ENCODE measurements at regions not wholly inside any gene's neighbourhood (a gene's known extent, or its start where the extent isn't known, plus 50 kb on each side); places are given as distances from the start of the nearest gene placed in this dataset.
"Not testable (repeated sequence)": the region's sequence is repeated elsewhere in the genome, so short reads cannot be mapped to it uniquely, and the experiment has no call there.

GRCh38 chr4:177494791-177495190 lies 52.6 kb upstream of the AGA start:
- no peak overlapping the region for H3K4me3 ChIP-seq (replicated peaks in 1 of 3)
- TF ChIP-seq POLR2A (IDR thresholded peaks at IDR 0.05) (no peak), CTCF (IDR thresholded peaks at IDR 0.05) (no peak)
- H3K27ac ChIP-seq: no peak overlapping the region
- no peaks in the 10 kb centered on the region for H3K4me1 ChIP-seq
- no peak for DNase-seq
- no peaks in the 10 kb centered on the region for H3K36me3 ChIP-seq
- no peaks in the 10 kb centered on the region for H3K9me3 ChIP-seq
- intact Hi-C loops (cut with DNase I): no loop called here
- 87 to 91% methylated on average over 2 of the region's 2 CpGs for WGBS, 2 donors
- no peaks in the 10 kb centered on the region for H3K27me3 ChIP-seq

- intact Hi-C loops (cut with DNase I); H3K27me3 ChIP-seq; H3K4me1 ChIP-seq; H3K4me3 ChIP-seq (replicated peaks in 1 of 3); DNase-seq; H3K36me3 ChIP-seq; H3K9me3 ChIP-seq; H3K27ac ChIP-seq: not testable (repeated sequence)
- WGBS, 2 donors: 98% methylated on average over 7 to 9 of the region's 27 CpGs
These were observed 53.4 kb upstream of the AGA start for GRCh38 chr4:177495626-177496025.

GRCh38 chr4:177499537-177499936 lies 57.3 kb upstream of the AGA start:
- H3K4me1 ChIP-seq: no peaks in the 10 kb centered on the region
- no peak for DNase-seq
- H3K4me3 ChIP-seq (replicated peaks in 1 of 3): no peak overlapping the region
- H3K9me3 ChIP-seq: no peaks in the 10 kb centered on the region
- no peaks in the 10 kb centered on the region for H3K27me3 ChIP-seq
- TF ChIP-seq CTCF (IDR thresholded peaks at IDR 0.05) (no peak), POLR2A (IDR thresholded peaks at IDR 0.05) (no peak)
- intact Hi-C loops (cut with DNase I): no loop called here
- H3K27ac ChIP-seq: no peak overlapping the region
- WGBS, 2 donors: 84 to 86% methylated on average over 9 of the region's 14 CpGs
- no peaks in the 10 kb centered on the region for H3K36me3 ChIP-seq

GRCh38 chr4:177505171-177505615 lies 63.0 kb upstream of the AGA start:
- H3K4me1 ChIP-seq: no peaks in the 10 kb centered on the region
- H3K9me3 ChIP-seq: no peaks in the 10 kb centered on the region
- no peak overlapping the region for H3K27ac ChIP-seq
- H3K4me3 ChIP-seq (replicated peaks in 1 of 3): no peak overlapping the region
- H3K27me3 ChIP-seq: no peaks in the 10 kb centered on the region
- no peak for DNase-seq
- H3K36me3 ChIP-seq: no peaks in the 10 kb centered on the region
- 77 to 91% methylated on average over 9 of the region's 9 CpGs for WGBS, 2 donors
- TF ChIP-seq CTCF (IDR thresholded peaks at IDR 0.05) (no peak), POLR2A (IDR thresholded peaks at IDR 0.05) (no peak)
- intact Hi-C loops (cut with DNase I): no loop called here

GRCh38 chr4:177508662-177509061 lies 66.4 kb upstream of the AGA start:
- DNase-seq: no peak
- TF ChIP-seq POLR2A (IDR thresholded peaks at IDR 0.05): no peak
- Histone ChIP-seq H3K4me3 (replicated peaks in 1 of 3) (no peak overlapping the region), H3K9me3 (no peaks in the 10 kb centered on the region), H3K4me1 (no peaks in the 10 kb centered on the region), H3K27ac (no peak overlapping the region), H3K36me3 (no peaks in the 10 kb centered on the region), H3K27me3 (no peaks in the 10 kb centered on the region)
- intact Hi-C loops (cut with DNase I): no loop called here
- 92 to 95% methylated on average over 6 of the region's 6 CpGs for WGBS, 2 donors

GRCh38 chr4:177509226-177509745 lies 67.0 kb upstream of the AGA start:
- H3K36me3 ChIP-seq: no peaks in the 10 kb centered on the region
- WGBS, 2 donors: 55 to 86% methylated on average over 2 of the region's 2 CpGs
- H3K27me3 ChIP-seq: no peaks in the 10 kb centered on the region
- H3K4me1 ChIP-seq: no peaks in the 10 kb centered on the region
- intact Hi-C loops (cut with DNase I): no loop called here
- no peak for DNase-seq
- H3K9me3 ChIP-seq: no peaks in the 10 kb centered on the region
- TF ChIP-seq CTCF (IDR thresholded peaks at IDR 0.05) (no peak), POLR2A (IDR thresholded peaks at IDR 0.05) (no peak)
- H3K4me3 ChIP-seq (replicated peaks in 1 of 3): no peak overlapping the region
- H3K27ac ChIP-seq: no peak overlapping the region
